T-helper 2 cell (primary cell): ENCODE measurements at regions not wholly inside any gene's neighbourhood (a gene's known extent, or its start where the extent isn't known, plus 50 kb on each side); places are given as distances from the start of the nearest gene placed in this dataset.

ENCODE experiments used
- DNase-seq, 5 experiments: peaks; one replicate each; pipeline versions ENCODE4 v3.0.0 to v3.0.0-alpha.2; 2012 to 2022

DNA sequence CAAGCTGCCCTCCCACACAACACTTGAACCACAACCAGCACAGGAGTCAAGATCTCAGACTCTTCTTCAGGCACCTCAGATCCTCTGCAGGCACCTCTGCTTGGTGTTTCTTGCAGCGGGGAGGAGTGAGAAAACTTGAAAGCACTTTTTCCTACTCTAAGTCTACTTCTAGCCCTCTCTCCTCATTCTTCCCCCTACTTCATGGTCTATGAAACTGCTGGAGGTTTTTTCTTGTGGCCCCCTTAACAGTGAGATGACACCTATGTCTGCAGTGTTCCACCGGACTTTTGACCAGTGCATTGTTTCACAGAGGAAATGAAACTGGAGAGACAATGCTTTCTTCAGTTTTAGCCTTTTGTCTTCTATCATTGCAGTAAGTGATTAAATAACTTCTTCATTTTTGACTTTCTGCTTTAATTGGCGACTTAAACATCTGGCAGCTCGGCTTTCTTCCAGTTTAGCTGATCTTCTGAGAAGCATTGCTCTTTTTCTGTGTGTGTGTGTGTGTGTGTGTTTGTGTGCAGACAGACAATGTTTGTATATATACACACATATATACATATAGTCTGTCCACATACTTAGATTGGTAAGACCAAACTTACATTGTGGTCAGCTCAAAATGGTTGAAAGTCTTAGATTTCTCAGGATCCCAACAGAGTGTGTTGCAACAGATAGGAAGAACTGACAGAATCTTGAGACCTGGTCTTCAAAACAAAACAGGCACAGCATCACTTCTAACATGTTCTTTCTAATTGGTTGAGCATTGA lies 1474.0 kb upstream of the TMEFF2 start:
- DNase-seq, result no peak

DNA sequence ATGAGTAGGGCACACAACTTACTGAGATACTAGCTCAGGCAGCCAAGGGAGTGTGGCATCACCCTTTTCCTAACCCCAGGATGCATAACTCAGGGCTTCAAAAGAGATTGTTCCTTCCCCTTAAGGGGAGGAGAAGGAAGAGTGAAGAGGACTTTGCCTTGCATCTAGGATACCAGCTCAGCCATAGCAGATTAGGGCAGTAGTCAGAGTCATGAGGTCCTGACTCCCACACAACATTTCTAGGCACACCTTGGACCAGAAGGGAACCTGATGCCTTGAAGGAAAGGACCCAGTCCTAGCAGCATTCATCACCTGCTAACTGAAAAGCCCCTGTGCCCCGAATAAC lies 1433.2 kb upstream of the TMEFF2 start:
- DNase-seq, result no peak

DNA sequence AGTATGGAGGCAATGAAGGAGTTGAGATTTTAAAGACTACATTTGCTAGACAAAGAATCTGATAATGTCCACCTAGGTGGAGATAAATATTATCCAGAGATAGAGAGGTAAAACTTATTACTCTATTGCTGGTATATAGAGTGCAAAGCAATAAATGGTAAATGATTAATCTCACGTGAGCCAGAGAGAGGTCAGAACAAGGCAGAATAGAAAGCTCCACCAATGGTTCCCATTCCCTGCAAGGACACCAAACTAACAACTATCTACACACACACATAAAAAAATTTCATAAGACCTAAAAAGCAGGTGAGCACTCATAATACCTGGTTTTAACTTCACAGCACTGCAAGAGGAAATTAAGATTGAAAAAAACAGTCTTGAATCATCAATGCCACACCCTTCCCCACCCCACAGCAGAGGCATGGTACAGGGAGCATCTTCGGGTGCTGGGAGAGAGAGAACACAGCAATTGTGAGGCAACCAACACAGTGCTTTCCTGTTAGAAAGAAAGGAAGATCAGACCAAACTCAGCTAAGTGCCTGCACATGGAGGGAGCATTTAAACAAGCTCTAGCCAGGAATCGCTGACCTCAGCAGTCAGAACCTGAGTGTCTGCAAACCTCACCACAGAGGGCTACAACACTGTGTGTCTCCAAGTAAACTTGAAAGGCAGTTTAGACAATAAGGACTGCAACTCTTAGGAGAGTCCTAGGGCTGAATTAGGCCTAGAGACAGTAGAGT lies 1432.6 kb upstream of the TMEFF2 start:
- no peak for DNase-seq

DNA sequence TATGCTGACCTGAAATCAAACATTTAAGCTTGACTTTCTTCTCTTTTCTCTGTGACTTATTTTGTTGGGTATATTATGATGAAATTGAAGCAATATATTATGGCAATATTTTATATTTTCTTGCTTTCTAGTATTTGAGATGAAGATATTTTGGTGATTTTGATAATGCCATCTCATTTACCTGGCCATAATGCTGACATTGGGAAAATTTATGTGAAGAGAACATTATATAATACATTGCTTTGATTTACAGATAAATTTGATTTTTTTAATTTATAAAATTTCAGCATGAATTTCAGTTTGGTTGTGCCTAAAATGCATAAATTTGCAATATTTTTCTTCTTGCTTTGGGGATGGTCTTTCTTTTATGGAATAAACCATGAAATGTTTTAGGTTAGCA lies 1413.7 kb upstream of the TMEFF2 start:
- no peak for DNase-seq

DNA sequence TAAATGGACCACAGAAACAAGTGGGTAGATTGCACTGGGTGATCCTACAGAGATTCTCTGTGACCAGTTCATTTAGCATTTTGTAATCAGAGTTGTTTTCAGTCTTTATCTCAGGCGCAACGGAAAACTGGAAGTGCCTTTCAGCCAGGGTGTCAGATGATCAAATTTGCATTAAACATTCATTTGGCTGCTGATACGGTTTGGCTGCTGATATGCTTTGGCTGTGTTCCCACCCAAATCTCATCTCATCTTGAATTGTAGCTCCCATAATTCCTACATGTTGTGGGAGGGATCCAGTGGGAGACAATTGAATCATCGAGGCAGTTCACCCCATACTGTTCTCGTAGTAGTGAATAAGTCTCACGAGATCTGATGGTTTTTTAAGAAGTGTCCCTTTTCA lies 1396.1 kb upstream of the TMEFF2 start:
- no peak for DNase-seq

DNA sequence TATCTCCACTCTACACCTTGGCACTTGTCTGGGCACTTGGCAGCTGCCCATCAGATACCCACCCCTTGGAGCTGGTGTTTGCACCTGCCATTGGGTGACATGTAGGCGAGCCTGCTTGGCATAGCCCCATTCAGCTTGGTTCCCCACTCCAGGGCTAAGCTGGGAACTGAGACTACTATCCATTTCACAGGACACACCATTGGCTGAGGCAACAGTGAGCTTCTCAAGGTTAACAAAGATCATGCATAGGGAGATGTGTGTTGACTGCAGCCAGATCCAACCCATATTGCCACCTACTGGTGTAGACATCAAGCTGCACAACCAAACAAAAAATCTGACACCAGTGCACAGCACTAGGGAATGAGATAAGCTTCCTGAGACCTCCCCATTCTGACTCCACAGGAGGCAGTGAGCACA lies 1389.8 kb upstream of the TMEFF2 start:
- peak in 1 of 5 experiments; percentile 17 for DNase-seq

DNA sequence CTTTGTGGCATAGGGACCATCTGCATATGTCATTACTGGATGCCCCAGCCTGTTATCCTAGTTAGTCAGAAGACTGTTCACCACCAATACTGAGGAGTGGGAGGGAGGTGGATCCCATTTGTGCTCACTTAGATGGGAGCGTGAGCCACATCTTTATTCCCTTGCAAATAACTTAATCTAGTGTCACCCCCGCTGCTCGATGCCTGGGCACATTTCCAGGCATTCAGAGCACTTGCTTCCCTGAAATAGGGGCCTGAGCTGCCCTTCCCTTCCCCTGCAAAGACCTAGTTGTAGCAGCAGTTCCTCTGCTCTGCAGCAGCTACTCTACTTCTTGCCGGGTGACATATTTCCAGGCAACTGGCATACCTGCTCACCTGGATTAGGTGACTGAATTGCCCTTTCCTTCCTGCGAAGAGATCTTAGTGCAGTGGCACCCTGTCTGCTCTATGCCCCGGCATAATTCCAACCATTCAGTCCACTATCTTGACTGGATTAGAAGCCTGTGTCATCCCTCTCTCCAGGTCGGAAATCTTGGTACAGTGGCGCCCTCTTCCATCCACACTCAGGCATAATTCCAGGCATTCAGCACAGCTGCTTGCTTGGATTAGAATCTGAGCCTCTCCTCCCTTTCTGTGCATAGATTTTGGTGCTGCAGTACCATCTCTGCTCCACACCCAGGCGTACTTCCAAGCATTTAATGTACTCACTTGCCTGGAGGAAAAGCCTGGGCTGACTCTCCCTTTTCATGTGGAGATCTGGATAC lies 1389.1 kb upstream of the TMEFF2 start:
- no peak for DNase-seq

DNA sequence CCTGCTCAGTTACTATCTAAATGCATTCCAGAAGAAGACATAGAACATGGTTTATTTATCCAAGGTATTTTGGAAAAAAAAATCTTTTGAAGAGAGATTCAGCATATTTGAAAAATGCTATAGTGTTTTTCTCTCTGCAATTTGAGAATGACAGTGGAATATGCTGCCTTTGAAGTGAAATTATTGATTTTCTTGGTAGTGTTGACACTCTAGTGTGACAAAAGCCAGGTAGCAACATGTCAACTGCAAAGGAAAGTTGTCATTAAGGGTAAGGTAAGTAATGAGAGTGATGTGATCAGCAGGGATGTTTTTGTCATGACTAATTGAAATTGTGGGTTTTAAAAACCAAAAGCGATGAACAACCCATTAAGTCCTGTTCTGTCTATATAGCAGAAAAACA lies 1387.1 kb upstream of the TMEFF2 start:
- DNase-seq, result no peak

DNA sequence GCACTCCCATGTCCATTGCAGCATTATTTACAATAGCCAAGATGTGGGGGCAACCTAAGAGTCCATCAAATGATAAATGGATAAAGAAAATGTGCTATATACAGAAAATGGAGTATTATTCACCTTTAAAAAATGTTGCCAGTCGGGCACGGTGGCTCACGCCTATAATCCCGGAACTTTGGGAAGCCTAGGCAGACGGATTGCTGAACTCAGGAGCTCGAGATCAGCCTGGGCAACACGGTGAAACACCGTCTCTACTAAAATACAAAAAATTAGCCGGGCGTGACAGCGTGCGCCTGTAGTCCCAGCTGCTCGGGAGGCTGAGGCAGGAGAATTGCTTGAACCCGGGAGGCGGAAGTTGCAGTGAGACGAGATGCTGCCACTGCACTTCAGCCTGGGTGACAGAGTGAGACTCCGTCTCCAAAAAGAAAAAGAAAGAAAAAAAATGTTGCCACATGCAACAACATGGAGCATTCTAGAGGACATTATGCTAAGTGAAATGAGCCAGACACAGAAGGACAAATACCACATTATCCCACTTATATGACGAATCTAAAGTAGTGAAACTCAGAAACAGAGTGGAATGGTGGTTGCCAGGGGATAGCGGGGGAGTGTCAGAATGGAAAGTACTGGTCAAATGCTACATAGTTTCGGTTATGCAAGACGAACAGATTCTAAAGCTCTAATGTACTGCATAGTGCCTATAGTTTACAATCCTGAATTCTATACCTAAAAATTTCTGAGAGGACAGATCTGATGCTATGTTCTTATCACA lies 1385.6 kb upstream of the TMEFF2 start:
- no peak for DNase-seq

DNA sequence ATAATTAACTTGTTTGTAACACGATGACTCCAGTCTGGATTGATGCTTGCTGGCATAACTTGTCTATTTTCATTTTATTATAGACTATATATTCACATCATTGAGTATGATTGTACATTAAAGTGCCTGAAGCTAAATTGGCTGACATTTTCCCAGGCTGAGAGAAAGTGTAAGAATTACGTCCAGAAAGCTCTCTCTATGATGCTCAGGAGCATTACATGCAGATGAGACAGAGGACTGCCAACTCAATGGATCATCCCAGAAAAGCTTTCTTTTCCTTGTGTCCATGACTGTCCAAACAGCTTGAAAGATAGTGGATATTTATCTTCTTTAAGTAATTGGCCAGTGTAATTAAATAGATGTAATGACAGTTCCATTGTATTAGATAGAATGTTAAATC lies 1372.2 kb upstream of the TMEFF2 start:
- no peak for DNase-seq

DNA sequence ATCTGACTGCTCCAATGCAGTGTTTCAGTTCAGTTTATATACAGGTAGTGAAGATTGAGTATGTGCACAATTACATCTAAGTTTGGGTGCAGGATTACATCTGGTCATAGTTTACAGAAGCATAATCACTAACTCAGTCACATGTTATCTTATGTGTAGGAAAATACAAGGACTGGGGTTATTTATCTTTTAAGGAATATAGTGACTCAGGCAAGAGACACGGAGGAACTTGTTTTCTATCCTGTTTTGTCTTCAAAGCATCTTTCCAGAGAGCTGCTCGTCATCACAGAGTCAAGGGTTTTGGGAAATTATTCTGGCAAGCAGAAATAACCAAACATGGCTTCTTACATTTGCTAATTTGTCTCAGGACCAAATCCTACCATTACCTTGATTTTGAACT lies 1371.5 kb upstream of the TMEFF2 start:
- no peak for DNase-seq

DNA sequence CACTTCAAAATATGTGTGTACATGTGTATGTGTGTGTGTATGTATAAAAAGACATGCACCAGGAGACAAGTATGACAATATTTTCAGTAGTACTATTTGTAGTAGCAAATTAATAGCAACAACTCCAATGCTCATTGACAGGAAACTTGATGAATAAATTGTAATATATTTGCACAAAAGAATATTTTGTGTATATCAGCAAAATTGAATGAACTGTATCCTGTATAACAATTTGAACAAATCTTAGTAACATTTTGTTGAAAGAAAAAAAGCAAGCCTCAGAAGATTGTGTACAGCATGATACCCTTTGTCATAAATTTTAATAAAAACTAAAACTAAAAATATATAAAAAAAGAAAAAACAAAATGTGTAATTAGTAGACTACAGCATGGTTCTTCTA lies 1367.3 kb upstream of the TMEFF2 start:
- DNase-seq, result no peak

DNA sequence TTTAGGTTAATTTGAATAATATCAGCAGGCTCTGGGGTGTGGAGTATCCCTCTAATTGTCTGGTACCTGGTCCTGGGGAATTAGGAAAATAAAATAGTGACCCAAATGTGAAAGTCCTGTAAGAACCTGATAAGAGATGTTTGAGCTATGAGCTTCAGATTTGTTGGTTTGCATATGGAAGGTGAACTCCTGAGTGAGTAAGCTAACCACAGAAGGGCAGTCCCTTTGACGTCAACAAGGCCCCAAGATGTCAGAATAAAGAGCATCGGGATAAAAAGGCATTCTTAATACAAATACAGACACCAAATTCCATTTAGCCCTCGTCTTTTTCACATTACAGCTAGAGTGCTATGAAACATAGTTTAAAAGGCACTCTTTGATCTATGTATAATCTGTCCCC lies 1366.3 kb upstream of the TMEFF2 start:
- DNase-seq, result no peak

DNA sequence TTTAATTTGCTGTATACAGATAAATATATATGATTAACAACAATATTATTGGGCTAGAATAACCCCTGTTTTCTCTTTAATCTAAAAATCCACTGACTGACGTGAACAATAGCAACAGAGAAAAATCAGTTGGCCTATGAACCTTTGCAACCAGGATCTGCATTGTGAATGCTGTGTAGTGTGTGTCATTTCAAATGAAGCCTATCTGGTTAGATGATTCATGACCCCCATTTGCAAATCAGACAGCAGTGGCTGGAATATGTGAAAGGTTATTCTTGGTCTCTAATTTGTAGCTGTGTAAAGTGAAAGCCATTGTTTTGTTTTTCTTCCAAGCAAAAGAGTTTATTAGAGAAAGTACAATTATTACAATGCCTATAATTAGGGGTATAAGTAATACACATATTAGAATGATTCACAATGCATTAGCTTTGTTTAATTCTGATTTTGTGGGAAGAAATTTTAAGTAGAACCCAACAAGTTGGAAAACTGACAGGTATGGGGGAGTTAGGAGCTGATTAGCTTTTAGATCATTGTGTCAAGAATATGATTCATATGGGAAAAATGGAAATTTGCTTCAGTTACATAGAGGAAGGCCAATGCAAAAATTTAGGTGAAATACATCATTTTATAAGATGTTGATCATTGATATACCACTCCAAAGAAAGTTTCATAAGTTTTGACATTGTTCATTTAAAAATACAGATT lies 1362.2 kb upstream of the TMEFF2 start:
- DNase-seq, result no peak

DNA sequence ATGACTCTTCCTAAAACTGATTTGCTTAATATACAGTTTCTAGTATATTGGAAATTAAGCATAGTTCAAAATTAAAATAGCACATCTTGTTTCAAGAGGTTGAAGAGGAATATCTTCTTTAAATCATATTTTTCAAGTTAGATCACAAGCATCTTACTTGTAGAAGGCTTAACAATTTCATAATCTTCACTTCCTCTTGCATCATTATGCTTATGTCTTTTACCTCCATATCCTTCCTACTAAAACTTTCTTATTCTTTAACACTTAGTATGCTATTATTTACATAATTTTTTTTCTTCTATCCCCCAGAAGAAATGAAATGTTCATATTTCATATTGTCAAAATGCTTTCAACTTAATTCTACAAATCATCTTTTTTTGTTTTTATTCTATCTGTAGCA lies 1354.9 kb upstream of the TMEFF2 start:
- no peak for DNase-seq

DNA sequence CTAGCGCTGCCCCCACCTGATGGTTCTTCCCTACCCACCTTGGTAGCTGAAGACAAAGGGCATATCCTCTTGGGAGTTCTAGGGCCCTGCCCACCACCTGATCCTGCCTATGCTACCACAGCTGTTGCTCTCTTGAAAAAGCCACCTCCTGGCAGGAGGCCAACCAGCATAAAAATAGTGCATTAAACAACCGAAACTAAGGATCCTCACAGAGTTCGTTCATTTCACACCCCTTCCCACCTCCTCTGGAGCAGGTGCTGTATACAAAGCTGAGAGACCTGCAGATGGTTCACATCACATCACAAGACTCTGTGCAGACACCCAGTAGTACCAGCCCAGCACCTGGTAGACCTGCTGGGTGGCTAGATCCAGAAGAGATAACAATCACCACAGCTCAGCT lies 1348.0 kb upstream of the TMEFF2 start:
- no peak for DNase-seq

DNA sequence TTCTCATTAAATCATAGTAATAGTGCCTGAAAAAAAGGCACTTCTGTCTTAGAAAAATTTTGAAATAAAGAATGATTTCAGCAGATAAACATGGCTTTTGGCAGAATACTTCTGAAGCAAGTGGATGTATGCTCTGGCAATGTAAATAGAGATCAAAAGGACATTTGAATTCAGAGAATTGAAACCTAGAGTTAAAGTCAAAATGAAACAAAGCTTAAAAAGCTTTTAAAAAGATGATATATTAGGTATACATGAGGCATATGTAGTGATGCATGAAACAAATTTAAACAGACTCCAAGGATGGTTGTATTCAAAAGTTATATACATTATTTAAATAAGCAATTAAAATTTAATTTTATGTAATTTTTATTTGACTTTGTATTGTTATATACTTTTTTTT lies 1344.5 kb upstream of the TMEFF2 start:
- no peak for DNase-seq

DNA sequence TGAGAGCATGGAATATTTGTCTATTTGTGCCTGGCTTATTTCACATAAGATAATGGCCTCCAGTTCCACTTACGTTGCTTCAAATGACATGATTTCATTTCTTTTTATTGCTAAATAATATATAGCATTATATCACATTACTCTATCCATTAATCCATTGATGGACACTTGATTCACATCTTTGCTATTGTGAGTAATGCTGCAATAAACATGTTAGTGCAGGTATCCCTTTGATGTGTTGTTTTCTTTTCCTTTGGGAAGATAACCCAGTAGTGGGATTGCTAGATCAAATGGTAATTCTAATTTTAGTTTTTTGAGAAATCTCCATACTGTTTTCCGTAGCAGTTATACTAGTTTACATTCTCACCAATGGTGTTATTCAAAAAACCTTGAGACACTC lies 1343.3 kb upstream of the TMEFF2 start:
- no peak for DNase-seq

DNA sequence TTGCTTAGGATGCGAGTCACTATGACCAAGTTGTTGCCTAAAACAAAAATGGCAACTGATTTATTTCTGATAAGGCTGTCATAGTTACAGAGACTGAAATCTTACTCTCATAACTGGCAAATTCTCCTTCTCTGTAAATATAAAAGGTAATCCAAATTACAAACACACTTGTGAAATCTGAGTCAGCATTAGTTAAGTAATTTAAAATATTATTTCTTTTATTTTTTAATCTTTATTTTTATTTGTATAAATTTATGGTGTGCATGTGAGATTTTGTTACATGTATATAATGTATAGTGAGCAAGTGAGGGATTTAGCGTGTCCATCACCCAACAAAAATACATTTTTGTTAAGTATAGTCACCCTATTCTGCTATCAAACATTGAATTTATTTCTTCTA lies 1342.8 kb upstream of the TMEFF2 start:
- no peak for DNase-seq

DNA sequence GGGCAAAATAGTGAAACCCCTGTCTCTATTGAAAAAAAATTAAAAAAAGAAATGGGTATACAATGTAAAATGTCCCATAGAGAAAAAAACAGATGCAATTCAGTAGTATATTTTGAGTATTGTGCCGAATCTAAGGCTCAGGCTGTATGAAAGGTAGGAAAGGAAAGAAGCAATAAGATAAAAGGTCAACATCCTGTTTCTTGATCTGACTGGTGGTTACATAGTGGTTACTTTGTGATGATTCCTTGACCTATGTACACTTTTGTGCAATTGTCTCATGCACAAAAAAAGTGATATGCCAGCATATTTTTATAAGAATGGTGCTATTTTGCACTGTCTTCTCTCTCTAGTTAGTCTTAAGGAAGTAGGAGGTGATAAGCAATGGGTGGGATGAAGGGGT lies 1333.7 kb upstream of the TMEFF2 start:
- DNase-seq, result no peak

DNA sequence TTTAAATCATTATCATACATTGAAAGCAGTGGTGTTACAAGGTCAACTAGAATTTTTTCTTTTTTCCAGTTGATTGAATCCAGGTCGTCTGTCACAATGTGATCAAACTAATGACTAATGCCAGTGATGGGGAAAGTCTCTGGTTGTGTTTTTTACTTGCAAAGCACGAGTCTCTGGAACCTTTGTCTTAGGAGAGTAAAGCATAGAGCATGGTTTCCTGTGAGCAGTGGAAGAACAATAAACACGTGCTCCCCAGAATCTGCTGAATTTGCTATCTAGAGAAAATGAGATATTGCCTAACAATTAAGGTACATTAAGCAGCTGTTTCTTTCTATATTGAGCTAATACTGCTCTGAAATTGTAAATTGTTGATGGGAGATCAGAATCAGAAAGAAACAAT lies 1332.4 kb upstream of the TMEFF2 start:
- DNase-seq, result no peak

DNA sequence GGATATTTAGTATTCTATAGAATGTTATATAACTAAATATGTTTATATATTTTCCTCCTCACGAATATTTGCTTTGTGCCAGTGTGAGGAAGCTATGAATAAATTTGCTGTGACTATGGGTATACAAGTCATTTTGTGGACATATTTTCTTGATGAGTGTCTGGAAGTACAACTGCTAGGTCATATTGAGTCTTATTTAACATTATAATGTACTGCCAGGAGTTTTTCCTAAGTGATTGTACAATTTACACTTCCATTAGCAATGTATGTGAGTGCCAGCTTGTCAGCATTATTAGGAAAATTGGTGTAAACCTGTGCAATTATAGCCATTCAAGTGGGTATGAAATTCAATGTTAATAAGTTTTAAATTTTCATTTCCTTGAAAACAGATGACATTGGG lies 1328.9 kb upstream of the TMEFF2 start:
- DNase-seq, result no peak

DNA sequence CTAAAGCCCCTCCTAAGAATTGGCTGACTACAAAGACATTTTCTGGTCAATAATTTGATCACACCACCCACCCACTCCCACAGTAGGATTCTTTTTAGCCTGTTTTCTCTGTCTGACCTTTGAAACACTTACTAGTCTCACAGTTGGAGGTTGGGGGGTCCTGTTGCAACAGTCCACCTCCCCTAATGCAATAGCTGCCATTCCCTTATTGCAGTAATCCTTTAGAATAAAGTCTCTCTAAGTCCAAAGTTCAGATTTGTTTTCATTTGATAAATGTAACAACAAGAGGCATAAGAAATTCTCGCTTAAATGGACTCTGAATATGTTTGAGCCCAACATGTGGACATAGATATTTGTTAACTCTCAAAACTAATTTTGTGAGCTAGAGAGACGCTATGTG lies 1326.8 kb upstream of the TMEFF2 start:
- no peak for DNase-seq
